HG03159 (cell line): ENCODE measurements at regions not wholly inside any gene's neighbourhood (a gene's known extent, or its start where the extent isn't known, plus 50 kb on each side); places are given as distances from the start of the nearest gene placed in this dataset.

ENCODE experiments used
- ATAC-seq: cut with Tn5 transposase; IDR thresholded peaks from one replicate; pipeline ENCODE4 v1.9.1; 2021; ENCODE audit warnings: mild to moderate bottlenecking, moderate library complexity; ENCODE audit not compliant: unreplicated experiment

GRCh38 chr2:149827585-149828126, 240.1 kb upstream of the MMADHC start:
- no peak for ATAC-seq

- ATAC-seq: no peak
Measured at GRCh38 chr2:149826471-149827125, 239.0 kb upstream of the MMADHC start.

- no peak for ATAC-seq
Measured at GRCh38 chr2:149825473-149825872, 237.9 kb upstream of the MMADHC start.

GRCh38 chr2:149824136-149824535, 236.6 kb upstream of the MMADHC start:
- no peak for ATAC-seq

- no peak for ATAC-seq
Measured at GRCh38 chr2:149819356-149819957, 231.9 kb upstream of the MMADHC start.

DNA sequence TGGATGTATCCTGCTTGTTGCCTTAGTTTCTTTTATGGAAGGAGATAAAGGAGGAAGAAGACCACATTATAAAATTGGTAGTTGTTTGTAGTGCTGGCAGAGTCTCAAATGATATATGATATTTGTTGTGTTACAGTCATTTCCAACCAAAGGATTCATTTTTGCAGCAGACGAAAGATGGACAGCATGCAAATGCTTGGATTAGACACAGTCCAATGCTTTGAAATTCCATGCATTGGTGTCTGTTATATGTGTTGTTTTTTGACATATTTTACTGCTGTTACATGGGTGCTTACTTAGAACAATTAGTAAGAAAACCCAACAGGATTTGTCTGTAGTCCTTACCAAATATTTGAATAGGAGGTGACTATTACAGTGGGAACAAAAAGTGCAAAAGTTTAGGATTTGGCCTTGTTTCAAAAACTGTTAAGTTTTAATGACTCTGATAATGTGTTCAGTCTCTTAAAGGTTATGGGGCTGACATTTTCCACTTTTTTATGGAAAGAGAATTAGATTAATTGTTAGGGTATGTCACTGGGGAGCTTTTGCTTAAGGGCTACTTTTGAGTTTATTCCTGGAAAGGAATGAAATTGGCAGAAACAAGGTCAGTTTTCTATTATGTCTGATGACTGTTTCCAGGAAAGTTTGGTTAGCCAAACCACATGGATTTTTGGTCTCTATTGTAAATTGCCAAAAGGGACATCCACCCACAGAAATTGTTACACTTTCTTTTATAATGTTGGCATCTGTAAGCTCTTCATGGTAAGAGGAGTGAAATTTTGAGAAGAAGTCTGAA, 229.4 kb upstream of the MMADHC start:
- ATAC-seq: no peak

- ATAC-seq: no peak
Measured at GRCh38 chr2:149815941-149816340, 228.4 kb upstream of the MMADHC start.

DNA sequence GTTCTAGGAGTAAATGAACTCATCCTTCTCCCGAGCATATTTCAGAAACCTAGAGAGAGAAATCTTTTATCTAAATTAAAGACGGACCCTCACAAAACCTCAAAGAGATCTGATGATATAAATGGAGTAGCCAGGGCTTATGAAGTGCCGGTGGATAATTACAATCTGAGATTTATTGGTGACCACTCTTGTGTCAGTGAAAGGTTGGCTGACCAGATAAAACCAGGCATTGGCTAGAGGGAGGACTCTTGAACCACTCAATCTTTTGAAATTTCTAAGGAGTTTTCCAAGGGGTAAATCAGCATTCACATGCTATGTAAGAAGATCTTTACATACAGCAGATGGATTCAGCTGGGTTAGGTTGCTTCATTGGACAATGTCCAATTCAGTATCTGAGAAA, 227.3 kb upstream of the MMADHC start:
- no peak for ATAC-seq

GRCh38 chr2:149814049-149814448, 226.5 kb upstream of the MMADHC start:
- no peak for ATAC-seq

DNA sequence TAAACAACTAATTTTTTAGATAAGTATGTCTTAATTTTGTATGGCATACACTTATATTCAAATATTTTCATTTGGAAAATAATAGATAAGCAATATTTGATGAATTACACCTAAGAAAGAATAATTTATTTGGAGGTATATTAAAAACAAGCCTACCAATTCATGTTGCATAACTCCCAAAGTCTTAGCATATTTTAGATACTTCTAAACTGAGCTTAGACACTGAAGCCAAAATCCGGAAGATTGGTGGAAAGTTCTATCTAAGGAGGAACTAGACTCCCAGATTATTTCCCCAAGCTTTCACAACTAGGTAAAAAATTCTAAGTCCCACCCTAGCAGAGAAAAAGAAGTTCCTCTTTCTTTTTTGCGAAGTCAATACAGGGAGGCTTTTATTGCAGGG, 221.0 kb upstream of the MMADHC start:
- ATAC-seq: no peak

- no peak for ATAC-seq
Measured at GRCh38 chr2:149806651-149807050, 219.1 kb upstream of the MMADHC start.

- no peak for ATAC-seq
Measured at GRCh38 chr2:149800624-149801542, 213.3 kb upstream of the MMADHC start.

DNA sequence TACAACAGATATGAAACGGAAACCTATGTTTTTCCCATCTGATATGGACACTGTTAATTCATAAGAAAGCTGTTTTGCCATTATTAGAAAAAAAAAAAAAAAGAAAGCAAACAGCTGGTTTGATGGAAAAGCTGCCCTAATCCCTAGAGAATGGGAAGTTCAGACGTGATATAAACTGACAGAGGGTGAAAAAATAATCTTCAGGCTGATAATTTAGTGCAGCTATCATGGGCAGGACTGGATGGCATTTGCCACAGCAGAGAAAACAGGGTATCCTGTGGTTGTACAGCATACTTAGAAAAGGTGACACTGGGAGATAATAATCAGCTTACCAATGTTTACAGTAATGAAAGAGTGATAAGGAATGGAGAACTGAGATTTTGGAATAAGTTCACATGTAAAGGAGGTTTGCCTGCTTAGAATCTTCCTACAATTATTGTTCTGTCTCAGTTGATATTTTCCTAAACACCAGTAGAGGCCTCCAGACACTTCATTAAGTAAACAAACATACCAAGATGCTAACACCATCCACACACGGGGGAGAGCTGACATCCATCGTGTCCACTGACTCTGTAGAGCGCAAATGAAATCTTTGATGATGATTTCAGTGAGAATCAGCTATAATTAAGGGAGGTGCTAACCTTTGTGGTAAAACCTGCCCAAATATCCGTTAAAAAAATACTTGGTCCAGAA, 211.6 kb upstream of the MMADHC start:
- no peak for ATAC-seq

DNA sequence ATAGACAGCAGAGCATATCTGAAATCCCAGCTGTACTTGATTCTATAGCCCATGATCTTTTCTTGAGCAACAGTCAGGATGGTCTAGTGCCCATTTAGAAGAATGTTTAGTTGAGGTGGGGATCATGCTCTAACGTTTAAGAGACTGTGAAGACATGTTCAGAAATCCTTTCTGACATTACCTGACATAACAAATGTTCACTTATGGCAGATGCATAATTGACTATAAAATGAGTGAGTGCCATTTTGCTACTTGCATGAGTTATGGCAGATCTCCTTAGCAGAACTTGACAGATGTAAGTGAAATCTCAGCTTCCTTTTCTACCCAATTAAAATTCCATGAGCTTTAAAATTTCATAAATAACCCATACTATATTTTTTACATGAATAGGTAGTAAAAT, 209.5 kb upstream of the MMADHC start:
- no peak for ATAC-seq

- no peak for ATAC-seq
Measured at GRCh38 chr2:149789549-149789948, 202.0 kb upstream of the MMADHC start.

GRCh38 chr2:149787206-149787605, 199.6 kb upstream of the MMADHC start:
- ATAC-seq: no peak

- ATAC-seq: no peak
Measured at GRCh38 chr2:149783284-149783683, 195.7 kb upstream of the MMADHC start.

GRCh38 chr2:149782572-149782971, 195.0 kb upstream of the MMADHC start:
- ATAC-seq: no peak

DNA sequence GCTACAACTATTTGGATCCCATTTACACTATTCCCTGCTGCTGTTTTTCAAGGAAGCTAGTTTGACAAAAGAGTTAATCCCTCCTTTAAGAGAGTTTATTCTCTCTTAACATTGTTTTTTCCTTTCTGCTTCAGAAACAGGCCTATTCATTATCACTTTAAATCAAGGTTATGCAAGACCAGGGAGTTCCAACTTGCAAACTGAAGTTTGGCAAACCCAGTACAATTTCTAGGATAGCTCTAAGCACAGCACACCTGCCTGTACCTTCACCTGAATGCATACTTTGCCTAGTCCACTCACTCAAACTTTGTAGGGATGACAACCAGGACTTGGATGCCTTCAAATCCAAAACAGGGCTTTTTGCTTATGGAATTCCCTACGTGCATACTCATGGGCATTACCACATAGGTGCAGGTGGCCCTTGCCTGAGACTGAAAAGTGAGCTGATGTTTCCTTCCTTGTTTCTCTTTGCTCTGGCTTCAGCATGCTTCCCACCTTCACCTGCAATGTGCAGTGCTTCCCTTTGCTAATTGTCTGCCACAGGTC, 193.8 kb upstream of the MMADHC start:
- no peak for ATAC-seq

- no peak for ATAC-seq
Measured at GRCh38 chr2:149773006-149773405, 185.4 kb upstream of the MMADHC start.
